WTC11 (cell line): ENCODE measurements at regions not wholly inside any gene's neighbourhood (a gene's known extent, or its start where the extent isn't known, plus 50 kb on each side); places are given as distances from the start of the nearest gene placed in this dataset.

Experiments used
- ATAC-seq: fragments of 200-7000 bp; cut with Tn5 transposase; 2 replicates; pipeline ENCODE4 v1.10.0; 2021; ENCODE audit warnings: mild to moderate bottlenecking, moderate library complexity
- CTCF ChIA-PET: fragments of 300-600 bp; sonication (Branson Sonifier 250); formaldehyde crosslinking; loops from one replicate; lab custom pipeline; 2021; ENCODE audit warnings: antibody characterized with exemption; lab: Charles Lee
- POLR2A ChIA-PET: fragments of 350-600 bp; sonication (Branson Sonifier 250); formaldehyde crosslinking; loops from one replicate; lab custom pipeline; 2021; ENCODE audit warnings: antibody characterized with exemption; lab: Charles Lee
- DNase-seq: peaks from one replicate; pipeline ENCODE4 v3.0.0; 2021; ENCODE audit warnings: low spot score
- H3K27ac Mint-ChIP-seq: 2 replicates; pipeline ENCODE4 v1.8.0; 2021; ENCODE audit warnings: mixed read lengths
- H3K27me3 Mint-ChIP-seq: 2 replicates; pipeline ENCODE4 v1.8.0; 2021; ENCODE audit warnings: low read depth, mild to moderate bottlenecking, moderate library complexity, mixed read lengths
- H3K36me3 Mint-ChIP-seq: 2 replicates; pipeline ENCODE4 v1.8.0; 2021; ENCODE audit warnings: mixed read lengths
- H3K4me1 Mint-ChIP-seq: 2 replicates; pipeline ENCODE4 v1.8.0; 2022; ENCODE audit warnings: mixed read lengths
- H3K4me3 Mint-ChIP-seq: 2 replicates; pipeline ENCODE4 v1.8.0; 2021; ENCODE audit warnings: mild to moderate bottlenecking, moderate library complexity, mixed read lengths
- H3K9me3 Mint-ChIP-seq: 2 replicates; pipeline ENCODE4 v1.8.0; 2021; ENCODE audit warnings: mixed read lengths
- ATF2 ChIP-seq: sonication (generic); formaldehyde crosslinking; IDR thresholded peaks from 2 replicates; pipeline ENCODE4 v1.8.1; 2022; ENCODE audit warnings: low read depth, missing genetic modification reagents, borderline replicate concordance
- ATF3 ChIP-seq: sonication (generic); formaldehyde crosslinking; conservative IDR thresholded peaks from 2 replicates; pipeline ENCODE4 v1.8.1; 2022; ENCODE audit warnings: mild to moderate bottlenecking, missing genetic modification reagents
- CDX4 ChIP-seq: fragments of 250-450 bp; sonication (Bioruptor Pico); IDR thresholded peaks from 2 replicates; pipeline ENCODE4 v1.9.0; 2021; ENCODE audit warnings: moderate library complexity, mild to moderate bottlenecking, inconsistent platforms, borderline replicate concordance
- E2F4 ChIP-seq: sonication (generic); formaldehyde crosslinking; IDR thresholded peaks from 2 replicates; pipeline ENCODE4 v1.8.1; 2022; ENCODE audit warnings: low read depth, mild to moderate bottlenecking, moderate library complexity, missing genetic modification reagents, borderline replicate concordance
- ERG ChIP-seq: fragments of 250-450 bp; sonication (Bioruptor Pico); IDR thresholded peaks from 2 replicates; pipeline ENCODE4 v1.8.0; 2021; ENCODE audit warnings: mild to moderate bottlenecking
- GABPB1 ChIP-seq: sonication (generic); formaldehyde crosslinking; IDR thresholded peaks from 2 replicates; pipeline ENCODE4 v1.8.1; 2023; ENCODE audit warnings: mild to moderate bottlenecking, missing genetic modification reagents
- IRF2 ChIP-seq: sonication (generic); formaldehyde crosslinking; IDR thresholded peaks from 2 replicates; pipeline ENCODE4 v1.8.0; 2022; ENCODE audit warnings: low read depth, missing genetic modification reagents, borderline replicate concordance
- KAT7 ChIP-seq: sonication (generic); formaldehyde crosslinking; IDR thresholded peaks from 2 replicates; pipeline ENCODE4 v1.8.1; 2023; ENCODE audit warnings: missing genetic modification reagents, mild to moderate bottlenecking, borderline replicate concordance
- MXD4 ChIP-seq: fragments of 250-450 bp; sonication (Bioruptor Pico); IDR thresholded peaks from 2 replicates; pipeline ENCODE4 v1.8.0; 2021; ENCODE audit warnings: mild to moderate bottlenecking, moderate library complexity, borderline replicate concordance
- NR1H2 ChIP-seq: sonication (generic); formaldehyde crosslinking; IDR thresholded peaks from 2 replicates; pipeline ENCODE4 v1.9.0; 2021; ENCODE audit warnings: mild to moderate bottlenecking, moderate library complexity, missing genetic modification reagents
- OVOL2 ChIP-seq: fragments of 250-450 bp; sonication (Bioruptor Pico); IDR thresholded peaks from 2 replicates; pipeline ENCODE4 v1.9.0; 2021; ENCODE audit warnings: mild to moderate bottlenecking, borderline replicate concordance
- PRDM15 ChIP-seq: sonication (generic); formaldehyde crosslinking; IDR thresholded peaks from 2 replicates; pipeline ENCODE4 v1.8.0; 2022; ENCODE audit warnings: missing genetic modification reagents
- PREB ChIP-seq: sonication (generic); formaldehyde crosslinking; IDR thresholded peaks from 2 replicates; pipeline ENCODE4 v1.8.1; 2022; ENCODE audit warnings: mild to moderate bottlenecking, missing genetic modification reagents, moderate library complexity, borderline replicate concordance
- RELA ChIP-seq: sonication (generic); formaldehyde crosslinking; IDR thresholded peaks from 2 replicates; pipeline ENCODE4 v1.8.1; 2022; ENCODE audit warnings: missing genetic modification reagents, mild to moderate bottlenecking, borderline replicate concordance
- USF1 ChIP-seq: sonication (generic); formaldehyde crosslinking; IDR thresholded peaks from 2 replicates; pipeline ENCODE4 v1.8.0; 2022; ENCODE audit warnings: mild to moderate bottlenecking, missing genetic modification reagents
- ZBTB21 ChIP-seq: sonication (generic); formaldehyde crosslinking; IDR thresholded peaks from 2 replicates; pipeline ENCODE4 v1.8.1; 2023; ENCODE audit warnings: mild to moderate bottlenecking, missing genetic modification reagents, borderline replicate concordance
- ZBTB43 ChIP-seq: sonication (generic); formaldehyde crosslinking; IDR thresholded peaks from 2 replicates; pipeline ENCODE4 v1.8.1; 2023; ENCODE audit warnings: mild to moderate bottlenecking, missing genetic modification reagents

GRCh38 chr9:135001526-135001925, 83.8 kb upstream of the FCN1 start (continued):
- TF ChIP-seq NR1H2 (CRISPR knock-in tag) (no peak), E2F4 (CRISPR knock-in tag) (no peak)

- H3K27ac Mint-ChIP-seq: no peak overlapping the region
- TF ChIP-seq PRDM15 (CRISPR knock-in tag) (no peak), CDX4 (no peak), ATF2 (CRISPR knock-in tag) (no peak), KAT7 (CRISPR knock-in tag) (no peak), ATF3 (CRISPR knock-in tag) (no peak)
- peaks cover 20% of the 10 kb centered on the region for H3K27me3 Mint-ChIP-seq
- no peak overlapping the region for H3K4me3 Mint-ChIP-seq
- peaks cover 55% of the 10 kb centered on the region for H3K36me3 Mint-ChIP-seq
- ATAC-seq (no peak), DNase-seq (no peak)
- peaks cover 68% of the 10 kb centered on the region for H3K9me3 Mint-ChIP-seq
- ChIA-PET POLR2A (no interaction called here), CTCF (no interaction called here)
- H3K4me1 Mint-ChIP-seq: no peaks in the 10 kb centered on the region
These were observed 84.6 kb upstream of the FCN1 start for GRCh38 chr9:135002336-135002735.

- H3K4me1 Mint-ChIP-seq: no peaks in the 10 kb centered on the region
- ChIA-PET CTCF (no interaction called here), POLR2A (no interaction called here)
- no peak for ATAC-seq
- DNase-seq: no peak
- H3K27me3 Mint-ChIP-seq: peaks cover 20% of the 10 kb centered on the region
- H3K36me3 Mint-ChIP-seq: peaks cover 52% of the 10 kb centered on the region
- no peak overlapping the region for H3K27ac Mint-ChIP-seq
- peaks cover 65% of the 10 kb centered on the region for H3K9me3 Mint-ChIP-seq
- no peak overlapping the region for H3K4me3 Mint-ChIP-seq
- no peak for TF ChIP-seq GABPB1 (CRISPR knock-in tag)
- no peak for TF ChIP-seq ERG
- TF ChIP-seq ZBTB21 (CRISPR knock-in tag): no peak
- TF ChIP-seq MXD4 (CRISPR knock-in tag): no peak
- TF ChIP-seq PREB (CRISPR knock-in tag): no peak
- no peak for TF ChIP-seq ZBTB43 (CRISPR knock-in tag)
- TF ChIP-seq USF1: no peak
- no peak for TF ChIP-seq IRF2 (CRISPR knock-in tag)
- no peak for TF ChIP-seq OVOL2 (CRISPR knock-in tag)
- TF ChIP-seq RELA: no peak
These were observed 84.7 kb upstream of the OLFM1 start for GRCh38 chr9:135002802-135003201.
